ENCODE measurements at regions not wholly inside any gene's neighbourhood (a gene's known extent, or its start where the extent isn't known, plus 50 kb on each side); places are given as distances from the start of the nearest gene placed in this dataset.

- no TSS peak for BruUV-seq (replicated peaks)
- FAIRE-seq = no peak
- Histone ChIP-seq H2AFZ (ENCODE audit: control insufficient read depth, low read depth, low read length) (no peak overlapping the region), H3K27me3 (replicated peaks in 1 of 2; ENCODE audit: control insufficient read depth in 2 of 2, insufficient read depth in 2 of 2, low read length in 1 of 2) (no peaks in the 10 kb centered on the region), H3K36me3 (ENCODE audit: control insufficient read depth in 2 of 2, insufficient read depth in 2 of 2, low read length in 1 of 2) (no peaks in the 10 kb centered on the region), H4K20me1 (ENCODE audit: control insufficient read depth, insufficient read depth) (no peaks in the 10 kb centered on the region), H3K4me1 (ENCODE audit: control insufficient read depth, insufficient read depth, low read length) (no peaks in the 10 kb centered on the region), H3K4me3 (no peak overlapping the region), H3K9me3 (replicated peaks; ENCODE audit: control insufficient read depth, insufficient read depth, low read length) (no peaks in the 10 kb centered on the region), H3K27ac (ENCODE audit: control insufficient read depth, insufficient read depth) (no peak overlapping the region), H3K4me2 (ENCODE audit: control insufficient read depth, insufficient read depth) (no peak overlapping the region), H3K9ac (ENCODE audit: control insufficient read depth, insufficient read depth, low read length) (no peak overlapping the region), H3K79me2 (ENCODE audit: control insufficient read depth, insufficient read depth, low read length) (no peaks in the 10 kb centered on the region)
- WGBS (ENCODE audit: insufficient coverage, insufficient replicate concordance, low lambda C conversion rate, missing lambda C conversion rate) = 48% methylated on average over 2 of the region's 2 CpGs
- ChIA-PET CTCF (interaction anchor here (0.6 kb wide), 1 partner anchor 103 kb away, joined by 3 read pairs; no protein-coding TSS in a partner anchor), RAD21 (ENCODE audit: unreplicated experiment) (no interaction called here), POLR2A (no interaction called here), SMC1A (ENCODE audit: uncharacterized antibody, unreplicated experiment) (no interaction called here)
- intact Hi-C loops (cut with micrococcal nuclease; ENCODE audit: unreplicated experiment) (no loop called here), in situ Hi-C loops (cut with MboI) (no loop called here)
- DNase-seq (ENCODE audit: low read depth, low spot score) = no peak
- no peak for ATAC-seq
- TF ChIP-seq PKNOX1 (IDR thresholded peaks at IDR 0.05) (no peak), E4F1 (IDR thresholded peaks at IDR 0.05; ENCODE audit: borderline replicate concordance, partially characterized antibody) (no peak), SMC3 (IDR thresholded peaks at IDR 0.05; ENCODE audit: borderline replicate concordance, low read length) (no peak), CBFB (IDR thresholded peaks at IDR 0.05; ENCODE audit: low read depth) (no peak), JUNB (IDR thresholded peaks at IDR 0.05) (no peak), NR2C2 (IDR thresholded peaks at IDR 0.05; ENCODE audit: borderline replicate concordance, control insufficient read depth, insufficient read length, low read depth) (no peak), PML (IDR thresholded peaks at IDR 0.05; ENCODE audit: low read length) (no peak), GABPA (IDR thresholded peaks at IDR 0.05; ENCODE audit: low read depth) (no peak), ATF7 (IDR thresholded peaks at IDR 0.05; ENCODE audit: low read depth) (no peak), EED (IDR thresholded peaks at IDR 0.05; ENCODE audit: low read depth) (no peak), CBX5 (IDR thresholded peaks at IDR 0.05; ENCODE audit: low read depth) (no peak), ZZZ3 (IDR thresholded peaks at IDR 0.05; ENCODE audit: control insufficient read depth, insufficient read length, low read depth) (no peak), STAT1 (conservative IDR thresholded peaks at IDR 0.05) (no peak), SUZ12 (IDR thresholded peaks at IDR 0.05; ENCODE audit: unreplicated experiment) (no peak), KAT2A (conservative IDR thresholded peaks at IDR 0.05; ENCODE audit: control insufficient read depth, low read depth, low read length) (no peak), PBX3 (IDR thresholded peaks at IDR 0.05; ENCODE audit: insufficient replicate concordance, low read depth, low read length) (no peak)
Measured at GRCh38 chr1:72399807-72400206, 117.5 kb upstream of the NEGR1 start.
